Suprapubic skin (tissue), 4 donors: ENCODE measurements at regions not wholly inside any gene's neighbourhood (a gene's known extent, or its start where the extent isn't known, plus 50 kb on each side); places are given as distances from the start of the nearest gene placed in this dataset.

ENCODE experiments used
- DNase-seq, 2 donors: peaks; one replicate each; pipeline ENCODE4 v3.0.0-alpha.2; 2019; ENCODE audit warnings: low spot score in 2 of 2
- H3K27ac ChIP-seq: fragments of 200-600 bp; sonication (generic); one replicate; pipeline ENCODE4 v1.5.1; 2019
- H3K27me3 ChIP-seq: fragments of 200-600 bp; sonication (generic); one replicate; pipeline ENCODE4 v1.5.1; 2019
- H3K36me3 ChIP-seq: fragments of 200-600 bp; sonication (generic); one replicate; pipeline ENCODE4 v1.5.1; 2019
- H3K4me1 ChIP-seq: fragments of 200-600 bp; sonication (generic); one replicate; pipeline ENCODE4 v1.5.1; 2019
- H3K4me3 ChIP-seq: fragments of 200-600 bp; sonication (generic); one replicate; pipeline ENCODE4 v1.5.1; 2019; ENCODE audit warnings: mild to moderate bottlenecking
- H3K9me3 ChIP-seq: fragments of 200-600 bp; sonication (generic); one replicate; pipeline ENCODE4 v1.5.1; 2019
- CTCF ChIP-seq, 2 donors: fragments of 200-600 bp in 1 of 2; fragments of 450-650 bp in 1 of 2; sonication (generic) in 1 of 2; IDR thresholded peaks; one replicate each; pipeline ENCODE4 v1.5.1; 2016 to 2019; ENCODE audit warnings: antibody characterized with exemption in 2 of 2, mild to moderate bottlenecking in 1 of 2, moderate library complexity in 1 of 2
- EP300 ChIP-seq: sonication (generic); formaldehyde crosslinking; IDR thresholded peaks from one replicate; pipeline ENCODE4 v1.6.1; 2017; ENCODE audit warnings: antibody characterized with exemption
- POLR2A ChIP-seq, 2 donors: fragments of 450-650 bp; IDR thresholded peaks; one replicate each; pipeline ENCODE4 v1.6.1; 2017; ENCODE audit warnings: antibody characterized with exemption in 2 of 2, mild to moderate bottlenecking in 2 of 2, moderate library complexity in 2 of 2
- POLR2AphosphoS5 ChIP-seq, 3 donors: sonication (generic); formaldehyde crosslinking; IDR thresholded peaks; one replicate each; pipeline ENCODE4 v1.6.1; 2017; ENCODE audit warnings: antibody characterized with exemption in 3 of 3
- WGBS: methylation state at CpG from one replicate; pipeline ENCODE4 v1.1.5; 2018; 5-methylcytosine and 5-hydroxymethylcytosine counted together

GRCh38 chr16:22743401-22743800 is 70.6 kb upstream of the HS3ST2 start:
- 78% methylated on average over 4 of the region's 4 CpGs for WGBS
- Histone ChIP-seq H3K27ac (no peak overlapping the region), H3K4me1 (no peaks in the 10 kb centered on the region), H3K27me3 (no peaks in the 10 kb centered on the region), H3K4me3 (no peak overlapping the region), H3K36me3 (no peaks in the 10 kb centered on the region), H3K9me3 (no peaks in the 10 kb centered on the region)
- no peak for DNase-seq
- TF ChIP-seq POLR2A (IDR thresholded peaks at IDR 0.05), result no peak

GRCh38 chr16:22751104-22751667 is 62.8 kb upstream of the HS3ST2 start:
- DNase-seq, result no peak
- Histone ChIP-seq H3K27me3 (no peaks in the 10 kb centered on the region), H3K9me3 (no peaks in the 10 kb centered on the region), H3K4me1 (no peaks in the 10 kb centered on the region), H3K27ac (no peak overlapping the region), H3K4me3 (no peak overlapping the region), H3K36me3 (no peaks in the 10 kb centered on the region)
- 62% methylated on average over 5 of the region's 5 CpGs for WGBS
- TF ChIP-seq CTCF (IDR thresholded peaks at IDR 0.05), result no peak
- TF ChIP-seq POLR2AphosphoS5 (IDR thresholded peaks at IDR 0.05), result no peak
- no peak for TF ChIP-seq POLR2A (IDR thresholded peaks at IDR 0.05)

GRCh38 chr16:22751685-22752084 is 62.3 kb upstream of the HS3ST2 start:
- TF ChIP-seq POLR2AphosphoS5 (IDR thresholded peaks at IDR 0.05) (no peak), POLR2A (IDR thresholded peaks at IDR 0.05) (no peak), EP300 (no peak), CTCF (IDR thresholded peaks at IDR 0.05) (no peak)
- H3K4me3 ChIP-seq, result no peak overlapping the region
- 84% methylated on average over 2 of the region's 2 CpGs for WGBS
- H3K27me3 ChIP-seq, result no peaks in the 10 kb centered on the region
- no peaks in the 10 kb centered on the region for H3K36me3 ChIP-seq
- H3K9me3 ChIP-seq, result no peaks in the 10 kb centered on the region
- no peaks in the 10 kb centered on the region for H3K4me1 ChIP-seq
- DNase-seq, result no peak
- H3K27ac ChIP-seq, result no peak overlapping the region

- H3K9me3 ChIP-seq, result no peaks in the 10 kb centered on the region
- WGBS, result 64% methylated on average over 2 of the region's 2 CpGs
- H3K27ac ChIP-seq, result no peak overlapping the region
- H3K36me3 ChIP-seq, result no peaks in the 10 kb centered on the region
- H3K4me3 ChIP-seq, result no peak overlapping the region
- H3K27me3 ChIP-seq, result no peaks in the 10 kb centered on the region
- TF ChIP-seq EP300, result no peak
- no peak for TF ChIP-seq POLR2A (IDR thresholded peaks at IDR 0.05)
- TF ChIP-seq POLR2AphosphoS5 (IDR thresholded peaks at IDR 0.05), result no peak
- no peak for TF ChIP-seq CTCF (IDR thresholded peaks at IDR 0.05)
- no peak for DNase-seq
- no peaks in the 10 kb centered on the region for H3K4me1 ChIP-seq
Measured at GRCh38 chr16:22753451-22753850, 60.5 kb upstream of the HS3ST2 start.

GRCh38 chr16:22754577-22754976 is 59.4 kb upstream of the HS3ST2 start:
- WGBS, result 74% methylated on average over 4 of the region's 4 CpGs
- Histone ChIP-seq H3K4me1 (no peaks in the 10 kb centered on the region), H3K27me3 (no peaks in the 10 kb centered on the region), H3K4me3 (no peak overlapping the region), H3K27ac (no peak overlapping the region), H3K9me3 (no peaks in the 10 kb centered on the region), H3K36me3 (no peaks in the 10 kb centered on the region)
- DNase-seq, result no peak
- TF ChIP-seq POLR2A (IDR thresholded peaks at IDR 0.05), result no peak
- TF ChIP-seq EP300, result no peak
- TF ChIP-seq CTCF (IDR thresholded peaks at IDR 0.05), result no peak
- no peak for TF ChIP-seq POLR2AphosphoS5 (IDR thresholded peaks at IDR 0.05)

- no peaks in the 10 kb centered on the region for H3K9me3 ChIP-seq
- H3K4me3 ChIP-seq, result no peak overlapping the region
- H3K27me3 ChIP-seq, result no peaks in the 10 kb centered on the region
- WGBS, result 73% methylated on average over 3 of the region's 3 CpGs
- H3K27ac ChIP-seq, result no peak overlapping the region
- H3K36me3 ChIP-seq, result no peaks in the 10 kb centered on the region
- DNase-seq, result no peak
- no peaks in the 10 kb centered on the region for H3K4me1 ChIP-seq
- TF ChIP-seq EP300 (no peak), POLR2A (IDR thresholded peaks at IDR 0.05) (no peak), CTCF (IDR thresholded peaks at IDR 0.05) (no peak), POLR2AphosphoS5 (IDR thresholded peaks at IDR 0.05) (no peak)
Measured at GRCh38 chr16:22757202-22757601, 56.8 kb upstream of the HS3ST2 start.
